ENCODE measurements at regions not wholly inside any gene's neighbourhood (a gene's known extent, or its start where the extent isn't known, plus 50 kb on each side); places are given as distances from the start of the nearest gene placed in this dataset.

- TF ChIP-seq EZH2 (IDR thresholded peaks at IDR 0.05) = no peak
- no peak for TF ChIP-seq CTCF (IDR thresholded peaks at IDR 0.05 in 2 of 3, conservative IDR thresholded peaks at IDR 0.05 in 1 of 3; ENCODE audit: borderline replicate concordance in 1 of 3, insufficient read depth in 1 of 3, low read depth in 2 of 3, low read length in 2 of 3)
- TF ChIP-seq POLR2AphosphoS5 (IDR thresholded peaks at IDR 0.05; ENCODE audit: low read depth, low read length) = no peak
- TF ChIP-seq RAD21 (IDR thresholded peaks at IDR 0.05; ENCODE audit: low read depth) = no peak
- TF ChIP-seq SIN3A (IDR thresholded peaks at IDR 0.05; ENCODE audit: low read depth) = no peak
These were observed 361.3 kb upstream of the KLHL29 start for GRCh38 chr2:23023722-23024121.
